NCI-H146 treated with DMSO at 0.1 percent for 48 hours (cell line): ENCODE measurements at regions not wholly inside any gene's neighbourhood (a gene's known extent, or its start where the extent isn't known, plus 50 kb on each side); places are given as distances from the start of the nearest gene placed in this dataset.

Experiments used
- DNase-seq: peaks from one replicate; lab custom pipeline; 2025; ENCODE audit not compliant: unreplicated experiment; lab: John Stamatoyannopoulos, UW

DNA sequence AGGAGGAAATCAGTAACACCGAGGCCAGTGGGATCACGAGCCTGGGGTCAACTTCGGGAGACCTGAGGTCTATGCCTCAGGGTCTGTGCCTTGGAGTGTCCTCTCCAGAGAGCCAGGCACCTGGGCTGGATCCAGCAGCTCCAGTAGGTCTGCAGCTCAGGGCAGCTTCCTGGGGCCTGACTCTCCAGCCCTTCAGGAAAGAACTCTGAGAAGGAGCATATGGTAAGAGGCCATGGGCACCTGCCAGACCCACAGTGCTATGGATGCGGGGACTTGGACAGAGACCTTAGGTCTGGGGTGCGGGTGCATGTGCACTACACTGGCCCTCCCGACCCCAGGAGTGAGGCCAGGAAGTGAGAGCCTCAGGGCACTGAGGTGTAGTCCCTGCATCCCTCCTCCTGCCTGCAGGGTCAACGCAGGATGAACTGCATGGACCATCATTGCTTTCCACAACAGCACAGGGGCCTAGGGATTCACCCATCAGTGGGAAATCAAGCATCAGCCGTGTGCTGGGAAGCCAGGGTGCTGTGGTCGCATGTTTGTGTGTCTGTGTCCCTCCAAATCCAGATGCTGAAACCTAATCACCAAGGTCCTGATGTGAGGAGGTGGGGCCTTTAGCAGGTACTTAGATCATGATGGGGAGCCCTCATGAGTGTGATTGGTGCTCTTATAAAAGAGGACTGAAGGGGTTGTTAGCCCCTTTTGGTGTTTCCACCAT, 210.9 kb upstream of the CST7 start:
- DNase-seq = no peak

DNA sequence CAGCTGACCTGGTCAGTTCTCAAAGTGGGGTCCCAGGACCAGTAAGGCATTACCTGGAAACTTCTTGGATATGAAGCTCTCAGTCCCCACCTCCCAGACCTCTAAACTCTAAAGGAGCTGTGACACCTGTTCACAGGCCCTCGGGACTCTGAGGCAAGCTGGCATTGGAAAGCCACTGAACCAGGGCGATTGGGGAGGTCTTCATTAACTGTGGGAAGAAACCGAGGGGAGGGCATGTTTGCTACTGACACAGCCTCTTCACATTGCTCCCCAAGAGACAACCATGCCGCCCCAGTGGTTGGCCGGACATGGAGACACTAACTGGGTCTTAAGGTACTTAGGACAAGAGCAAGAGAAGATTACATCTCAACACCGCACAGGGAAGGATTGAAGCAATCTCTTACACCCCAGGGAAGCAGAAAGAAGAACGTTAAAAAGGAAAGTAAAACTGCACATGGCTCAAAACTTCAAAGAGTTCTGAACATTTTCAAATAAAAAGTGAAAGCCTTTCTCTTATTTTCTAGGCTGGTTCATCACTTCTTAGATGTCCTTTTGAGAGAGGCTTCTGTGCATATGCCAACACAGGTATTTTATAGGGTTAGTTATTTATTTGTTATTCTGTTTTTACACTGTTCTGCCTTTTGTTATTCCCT, 210.0 kb upstream of the CST7 start:
- DNase-seq = no peak

- no peak for DNase-seq
These were observed 209.3 kb upstream of the CST7 start for GRCh38 chr20:24739746-24740145.

DNA sequence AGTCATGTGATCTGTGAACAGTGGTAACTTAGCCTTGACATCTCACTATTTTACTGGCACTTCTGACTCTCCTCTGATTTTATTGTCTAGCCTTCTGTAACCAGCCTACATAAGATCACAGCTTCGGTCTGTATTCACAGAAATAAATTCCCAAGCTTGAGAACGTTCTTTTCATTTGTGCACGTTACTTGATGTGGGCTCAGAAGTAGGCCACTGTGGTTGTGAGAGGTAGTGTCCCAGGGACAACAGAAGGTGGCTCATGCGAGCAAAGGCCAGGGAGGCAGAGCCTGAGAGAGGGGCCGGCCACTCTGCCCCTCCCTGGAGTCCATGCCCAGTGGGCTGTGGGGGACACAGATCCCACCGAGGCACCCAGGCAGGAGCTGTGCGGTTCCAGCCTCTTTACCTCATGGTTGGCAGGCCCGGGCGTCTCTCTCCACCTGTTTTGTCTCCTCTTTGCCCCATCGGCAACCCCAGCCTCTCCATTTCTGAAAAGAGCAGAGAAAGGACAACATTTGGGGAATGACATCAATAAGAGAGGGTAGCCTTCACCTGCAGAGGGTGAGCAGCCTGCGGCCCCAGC, 207.5 kb upstream of the CST7 start:
- no peak for DNase-seq

DNA sequence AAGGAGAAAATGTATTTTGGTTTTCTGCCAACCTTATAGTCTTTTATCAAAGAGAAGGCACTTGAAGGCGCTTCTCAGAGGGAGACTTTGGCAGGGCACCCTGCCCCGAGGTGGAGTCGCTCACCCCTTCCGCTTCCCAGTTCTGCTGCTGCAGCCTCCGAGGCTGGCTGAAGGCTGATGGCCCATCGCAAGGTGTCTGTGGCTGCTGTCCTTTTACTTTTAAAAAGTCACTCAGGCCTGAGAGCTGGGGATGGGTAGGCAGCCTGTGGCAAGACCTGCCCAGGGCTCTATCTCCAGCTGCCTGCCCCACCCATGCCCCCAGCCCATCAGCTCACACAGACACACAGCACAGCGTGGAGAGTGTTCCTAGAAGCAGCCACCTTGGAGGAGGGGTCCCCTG, 206.6 kb upstream of the CST7 start:
- no peak for DNase-seq

- DNase-seq = no peak
These were observed 206.1 kb upstream of the CST7 start for GRCh38 chr20:24742989-24743388.

- no peak for DNase-seq
These were observed 205.4 kb upstream of the CST7 start for GRCh38 chr20:24743641-24744040.

GRCh38 chr20:24744747-24745146, 204.3 kb upstream of the CST7 start:
- no peak for DNase-seq

DNA sequence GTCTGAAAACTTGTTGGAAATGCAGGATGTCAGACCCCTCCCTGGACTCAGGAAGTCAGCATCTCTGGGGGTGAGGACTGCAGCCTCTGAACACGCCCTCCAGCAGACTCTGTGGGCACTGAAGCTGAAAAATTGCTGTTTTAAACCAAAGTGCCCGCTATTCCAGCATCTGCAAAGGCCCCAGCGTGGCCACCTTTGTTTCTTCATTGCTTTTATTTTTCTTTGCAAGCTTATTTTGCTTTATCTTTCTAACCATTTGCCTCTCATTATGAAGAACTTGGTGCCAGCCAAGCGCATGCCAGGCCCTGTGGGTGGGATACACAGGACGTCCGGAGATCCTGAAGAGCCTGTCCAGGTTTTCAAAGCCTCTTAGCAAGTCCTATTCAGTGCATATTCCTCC, 203.9 kb upstream of the CST7 start:
- DNase-seq = no peak

DNA sequence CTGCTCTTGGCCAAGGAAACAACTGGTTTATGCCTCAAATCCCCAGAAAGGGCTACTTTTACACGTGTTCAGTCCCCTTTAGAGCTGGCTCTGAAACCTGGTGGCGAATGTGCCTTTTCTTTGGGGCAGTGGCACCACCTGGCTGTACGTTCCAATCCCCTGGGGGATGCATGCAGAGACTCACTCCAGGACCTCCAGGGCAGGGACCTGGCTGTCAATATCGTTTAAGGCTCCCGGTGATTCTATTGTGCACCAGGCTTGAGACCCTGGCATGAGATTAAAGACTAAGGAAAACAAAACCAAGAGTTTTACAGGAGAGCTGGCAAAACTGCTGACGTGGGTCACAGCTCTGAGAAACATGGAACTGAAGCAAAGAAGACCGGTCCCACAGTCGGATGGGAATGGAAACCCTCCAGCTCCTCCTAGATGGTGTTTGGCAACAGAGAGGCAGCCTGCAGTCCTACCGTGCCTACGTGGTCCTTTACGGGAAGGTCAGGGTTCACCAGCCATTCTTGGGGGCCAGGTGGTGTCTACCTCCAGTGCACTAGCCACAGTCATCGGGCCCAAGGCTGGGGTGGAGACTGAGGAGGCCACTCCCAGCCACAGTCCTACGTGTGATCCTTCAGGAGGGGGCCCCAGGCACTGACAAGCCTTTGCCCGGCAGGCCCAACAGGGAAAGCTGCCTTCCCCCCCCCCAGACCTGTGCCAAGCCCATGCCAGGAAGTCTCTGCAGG, 203.3 kb upstream of the CST7 start:
- no peak for DNase-seq

DNA sequence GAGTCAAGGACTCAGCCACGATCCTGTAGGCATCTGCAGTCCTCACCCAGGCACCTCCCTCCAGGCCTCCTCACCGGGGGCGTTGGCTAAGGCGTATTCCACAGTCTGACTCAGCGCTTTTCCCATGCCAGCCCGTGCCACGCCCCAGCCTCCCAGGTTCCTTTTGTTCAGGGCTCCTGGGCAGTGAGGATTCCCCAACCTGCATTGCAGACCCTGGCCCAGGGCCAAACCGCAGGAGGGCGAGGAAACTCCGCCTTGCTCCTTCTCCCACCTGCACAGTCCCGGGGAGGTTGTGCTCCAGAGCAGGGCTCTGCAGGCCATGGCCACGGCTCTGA, 202.8 kb upstream of the CST7 start:
- peak; percentile 25 for DNase-seq

DNA sequence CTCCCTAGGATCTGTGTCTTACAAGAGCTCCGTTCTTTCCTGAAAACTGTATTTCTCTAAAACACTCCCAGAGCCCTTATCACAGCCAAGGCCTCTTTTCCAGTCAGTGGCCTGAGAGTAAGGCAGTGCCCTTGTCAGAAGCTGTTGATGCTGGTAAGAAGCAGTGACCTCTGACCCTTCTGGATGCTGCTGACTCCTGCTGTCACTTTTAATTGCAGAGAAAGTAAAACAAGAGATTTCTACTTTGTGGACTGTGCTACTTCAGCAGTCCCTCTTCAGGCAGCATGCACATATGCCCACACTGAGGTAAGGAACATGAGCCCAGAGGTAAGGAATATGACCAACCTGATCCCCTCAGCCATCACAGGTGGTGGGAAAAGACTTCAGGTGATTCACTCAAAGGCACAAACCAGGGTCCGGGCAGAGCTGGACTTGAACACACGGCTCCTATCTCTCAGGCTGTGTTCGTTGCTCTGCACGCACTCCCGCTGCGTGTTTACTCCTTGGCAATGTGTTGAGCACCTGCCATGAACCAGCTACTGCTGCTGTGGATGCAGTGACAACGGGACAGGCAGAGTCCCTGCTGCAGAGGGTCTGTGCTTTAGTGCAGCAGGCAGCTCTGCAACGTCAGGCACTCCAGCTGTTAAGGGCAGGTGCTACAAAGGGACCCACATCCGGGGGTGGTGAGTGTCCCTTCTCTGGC, 201.9 kb upstream of the CST7 start:
- no peak for DNase-seq

GRCh38 chr20:24747881-24748595, 201.0 kb upstream of the CST7 start:
- no peak for DNase-seq

GRCh38 chr20:24751551-24751950, 197.5 kb upstream of the CST7 start:
- DNase-seq = no peak

DNA sequence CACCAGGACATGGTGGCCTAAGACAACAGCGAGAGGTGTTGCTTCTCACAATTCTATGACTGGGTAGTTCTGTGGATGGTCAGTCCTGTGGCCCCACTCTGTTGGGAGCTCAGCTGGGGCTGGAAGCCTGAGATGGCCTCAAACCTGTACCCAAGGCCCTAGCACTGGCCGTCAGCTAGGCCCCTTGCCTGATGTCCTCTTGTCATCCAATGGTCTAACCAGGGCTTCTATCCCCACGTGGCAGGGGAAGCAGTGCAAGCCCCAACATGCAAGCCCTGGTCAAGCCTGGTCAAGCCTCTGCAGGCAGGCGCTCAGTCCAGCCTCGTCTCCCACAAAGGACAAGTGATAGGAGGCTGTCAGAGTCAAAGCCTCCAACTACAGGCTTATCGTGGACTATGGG, 196.5 kb upstream of the CST7 start:
- no peak for DNase-seq

DNA sequence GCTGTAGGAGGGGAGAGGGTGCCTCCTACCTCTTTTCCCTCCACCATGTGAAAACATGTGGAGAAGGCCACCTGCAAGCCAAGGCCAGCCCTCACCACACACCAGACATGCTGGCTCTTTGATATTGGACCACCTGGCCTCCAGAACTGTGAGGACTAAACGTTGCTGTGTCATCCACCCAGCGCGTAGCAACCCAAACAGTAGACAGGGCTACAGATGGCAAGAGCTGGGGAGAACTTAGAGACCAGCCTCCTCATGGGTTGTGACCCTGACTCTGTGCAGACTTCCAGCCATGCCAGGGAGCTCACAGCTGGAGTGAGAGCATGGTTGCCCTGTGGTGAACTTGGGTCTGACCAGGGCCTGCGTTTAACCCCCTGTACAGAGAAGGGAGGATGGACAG, 195.9 kb upstream of the CST7 start:
- no peak for DNase-seq

DNA sequence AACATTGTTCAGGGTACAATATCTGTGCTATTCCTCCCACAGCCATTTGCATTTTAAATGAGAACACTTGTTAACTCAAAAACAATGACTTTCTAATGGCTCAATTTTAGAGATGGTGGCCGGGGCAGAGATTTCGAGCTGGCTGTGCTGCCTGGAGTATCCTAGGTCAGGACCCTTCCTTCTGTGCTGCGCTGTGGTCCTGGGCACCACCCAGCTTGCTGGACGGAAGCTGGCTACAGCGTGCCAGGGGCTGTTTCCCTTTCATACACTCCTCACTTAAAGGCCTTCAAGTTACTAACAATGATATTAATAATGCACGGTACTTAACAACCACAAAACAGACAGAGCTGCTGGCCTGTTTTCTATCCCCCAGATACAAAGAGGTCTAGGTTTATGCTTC, 194.4 kb upstream of the CST7 start:
- DNase-seq = no peak

DNA sequence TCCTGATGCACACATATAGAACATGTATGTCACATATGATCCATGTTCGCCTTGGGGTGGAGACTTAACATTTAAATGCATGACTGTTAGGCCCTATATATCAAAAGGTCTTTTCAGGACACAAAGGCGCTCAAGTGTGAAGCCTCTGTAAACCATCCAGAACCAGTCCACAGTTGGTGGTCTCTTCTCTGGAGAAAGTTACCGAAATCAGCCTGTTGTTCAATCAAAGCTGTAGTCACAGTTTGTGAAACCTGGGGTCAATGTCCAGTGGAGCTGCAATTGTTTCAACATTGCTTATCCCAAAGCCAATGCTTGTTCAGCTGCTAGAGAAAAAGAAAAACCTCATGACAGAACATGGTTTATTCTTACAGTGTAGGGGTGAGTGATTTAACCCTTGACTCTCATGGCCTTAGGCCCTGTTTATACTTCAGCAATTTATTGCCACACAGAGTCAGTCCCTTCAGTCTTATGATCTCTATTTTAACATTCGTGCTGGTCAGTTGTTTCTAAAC, 193.6 kb upstream of the CST7 start:
- DNase-seq = peak; percentile 52

- DNase-seq = no peak
These were observed 192.6 kb upstream of the CST7 start for GRCh38 chr20:24756292-24757025.
